HUES64 (cell line): ENCODE measurements at regions not wholly inside any gene's neighbourhood (a gene's known extent, or its start where the extent isn't known, plus 50 kb on each side); places are given as distances from the start of the nearest gene placed in this dataset.

ENCODE experiments used
- H3K27ac ChIP-seq: 2 replicates; pipeline ENCODE4 v1.7.0; 2013; ENCODE audit warnings: low read depth, low read length, inconsistent platforms
- H3K27me3 ChIP-seq: 2 replicates; pipeline ENCODE4 v1.6.1; 2013; ENCODE audit warnings: mild to moderate bottlenecking, low read length; ENCODE audit not compliant: insufficient read depth
- H3K36me3 ChIP-seq: 2 replicates; pipeline ENCODE4 v1.6.1; 2013; ENCODE audit warnings: mild to moderate bottlenecking, low read length; ENCODE audit not compliant: insufficient read depth
- H3K4me1 ChIP-seq: 2 replicates; pipeline ENCODE4 v1.6.1; 2013; ENCODE audit warnings: mild to moderate bottlenecking, low read length, moderate library complexity; ENCODE audit not compliant: insufficient read depth
- H3K4me3 ChIP-seq: 2 replicates; pipeline ENCODE4 v1.5.1; 2013; ENCODE audit warnings: mild to moderate bottlenecking, low read length, moderate library complexity
- H3K9ac ChIP-seq: 2 replicates; pipeline ENCODE4 v1.6.1; 2013; ENCODE audit warnings: mild to moderate bottlenecking, low read depth, low read length
- H3K9me3 ChIP-seq: 2 replicates; pipeline ENCODE4 v1.6.1; 2013; ENCODE audit warnings: low read depth, low read length; ENCODE audit not compliant: insufficient read depth
- WGBS: fragments of 150-250, 120-280 bp; methylation state at CpG from one replicate; pipeline ENCODE4 v1.1.7; 2013; ENCODE audit warnings: missing lambda C conversion rate; 5-methylcytosine and 5-hydroxymethylcytosine counted together

- no peaks in the 10 kb centered on the region for H3K27me3 ChIP-seq
- no peaks in the 10 kb centered on the region for H3K9me3 ChIP-seq
- no peaks in the 10 kb centered on the region for H3K4me1 ChIP-seq
- H3K9ac ChIP-seq: no peak overlapping the region
- H3K27ac ChIP-seq: no peak overlapping the region
- H3K4me3 ChIP-seq: no peak overlapping the region
- H3K36me3 ChIP-seq: no peaks in the 10 kb centered on the region
- WGBS: 93% methylated on average over 27 of the region's 27 CpGs
These were observed 949.7 kb upstream of the SLITRK1 start for GRCh38 chr13:84831666-84832657.

DNA sequence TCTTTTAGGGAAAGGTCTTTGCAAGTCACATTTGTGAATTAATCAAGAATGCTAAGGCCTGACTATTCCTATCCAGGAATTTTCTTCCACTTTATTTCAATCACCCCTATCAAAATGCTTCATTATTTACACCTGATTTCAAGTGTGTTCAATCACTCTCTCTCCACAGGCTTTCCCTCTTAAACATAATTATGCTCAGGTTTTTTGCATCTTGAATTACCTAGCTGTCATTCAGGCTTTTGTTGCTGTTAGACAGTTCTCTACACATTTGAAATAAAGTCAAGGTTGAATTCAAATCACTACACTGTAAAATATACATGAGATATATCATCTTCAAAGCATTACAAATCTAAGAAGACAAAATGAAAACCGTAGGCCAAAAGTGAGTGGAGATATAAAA, 941.3 kb upstream of the SLITRK1 start:
- no peaks in the 10 kb centered on the region for H3K36me3 ChIP-seq
- no peaks in the 10 kb centered on the region for H3K27me3 ChIP-seq
- no peak overlapping the region for H3K27ac ChIP-seq
- no peak overlapping the region for H3K4me3 ChIP-seq
- H3K4me1 ChIP-seq: no peaks in the 10 kb centered on the region
- H3K9me3 ChIP-seq: no peaks in the 10 kb centered on the region
- no peak overlapping the region for H3K9ac ChIP-seq
- no CpG with 5 or more reads among the region's 1 CpG for WGBS

DNA sequence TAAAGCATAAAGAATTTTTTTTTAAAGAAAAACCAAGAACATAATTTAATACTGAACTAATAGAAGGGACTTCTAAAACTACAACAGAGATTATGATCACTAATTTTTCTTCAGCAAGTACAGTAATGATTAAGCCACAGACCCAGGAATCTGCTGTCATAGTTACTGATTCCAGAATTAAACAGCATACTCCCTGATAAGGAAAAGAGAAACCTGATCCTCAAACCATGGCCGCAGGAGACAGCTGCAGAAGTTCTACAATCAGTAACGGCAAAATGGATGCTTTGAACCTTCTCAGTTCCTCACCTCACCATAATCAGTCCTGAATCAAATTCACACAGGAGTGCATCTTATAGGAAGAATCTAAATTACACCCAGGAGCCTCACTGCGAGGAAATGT, 939.0 kb upstream of the SLITRK1 start:
- H3K4me3 ChIP-seq: no peak overlapping the region
- WGBS: 95% methylated on average over 3 of the region's 3 CpGs

GRCh38 chr13:84816567-84817105, 934.4 kb upstream of the SLITRK1 start:
- Histone ChIP-seq H3K27ac (no peak overlapping the region), H3K36me3 (no peaks in the 10 kb centered on the region), H3K4me3 (no peak overlapping the region), H3K9me3 (no peaks in the 10 kb centered on the region), H3K27me3 (no peaks in the 10 kb centered on the region), H3K4me1 (no peaks in the 10 kb centered on the region; the same call in 1 of the 2 replicates), H3K9ac (no peak overlapping the region)
- WGBS: 73% methylated on average over 1 of the region's 4 CpGs

More for the DNA sequence above, 939.0 kb upstream of the SLITRK1 start:
- Histone ChIP-seq H3K36me3 (no peaks in the 10 kb centered on the region), H3K9ac (no peak overlapping the region), H3K27ac (no peak overlapping the region), H3K27me3 (no peaks in the 10 kb centered on the region), H3K4me1 (no peaks in the 10 kb centered on the region; the same call in 1 of the 2 replicates), H3K9me3 (no peaks in the 10 kb centered on the region)

DNA sequence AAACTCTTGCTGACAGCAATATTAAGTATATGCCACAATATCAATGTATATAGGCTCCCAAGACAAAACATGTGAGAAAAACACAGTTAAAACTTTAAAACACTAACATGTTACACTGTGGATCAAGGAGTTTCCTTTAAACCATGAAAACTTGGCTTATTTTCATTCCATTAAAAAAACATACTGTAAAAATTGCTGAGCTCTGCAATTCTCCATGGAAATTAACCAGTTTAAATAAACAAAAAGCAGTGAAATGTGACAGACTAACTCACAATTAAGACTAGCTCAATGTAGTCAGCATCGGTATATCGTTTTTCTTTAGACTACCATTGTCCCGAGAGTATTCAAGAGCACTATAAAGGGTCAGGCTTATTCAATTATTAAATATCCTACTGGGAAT, 930.5 kb upstream of the SLITRK1 start:
- Histone ChIP-seq H3K27me3 (no peaks in the 10 kb centered on the region), H3K36me3 (no peaks in the 10 kb centered on the region), H3K4me3 (no peak overlapping the region), H3K27ac (no peak overlapping the region), H3K4me1 (peaks cover 6% of the 10 kb centered on the region), H3K9ac (no peak overlapping the region), H3K9me3 (no peaks in the 10 kb centered on the region)
- WGBS: 96% methylated on average over 3 of the region's 3 CpGs

DNA sequence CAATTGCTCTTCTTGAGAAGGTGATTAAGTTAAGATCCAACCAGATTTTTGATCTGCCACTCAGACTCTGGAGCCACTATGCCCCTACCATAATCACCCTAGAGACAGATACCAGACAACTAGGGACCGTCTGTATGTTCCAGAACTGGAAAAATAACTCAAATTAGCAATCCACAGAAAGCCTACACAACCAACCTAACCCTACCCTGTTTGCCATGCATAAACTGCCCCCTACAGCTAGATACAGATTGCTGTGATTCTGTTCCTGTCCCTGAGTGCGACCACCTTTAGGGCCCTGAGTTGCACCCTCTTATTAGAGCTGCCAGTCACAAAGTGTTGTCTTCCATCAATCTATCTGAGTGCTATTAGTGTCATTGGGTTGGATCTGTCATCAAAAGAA, 929.8 kb upstream of the SLITRK1 start:
- Histone ChIP-seq H3K4me3 (no peak overlapping the region), H3K4me1 (peaks cover 6% of the 10 kb centered on the region), H3K27me3 (no peaks in the 10 kb centered on the region), H3K9ac (no peak overlapping the region), H3K27ac (no peak overlapping the region), H3K9me3 (no peaks in the 10 kb centered on the region), H3K36me3 (no peaks in the 10 kb centered on the region)
- 96% methylated on average over 2 of the region's 2 CpGs for WGBS

DNA sequence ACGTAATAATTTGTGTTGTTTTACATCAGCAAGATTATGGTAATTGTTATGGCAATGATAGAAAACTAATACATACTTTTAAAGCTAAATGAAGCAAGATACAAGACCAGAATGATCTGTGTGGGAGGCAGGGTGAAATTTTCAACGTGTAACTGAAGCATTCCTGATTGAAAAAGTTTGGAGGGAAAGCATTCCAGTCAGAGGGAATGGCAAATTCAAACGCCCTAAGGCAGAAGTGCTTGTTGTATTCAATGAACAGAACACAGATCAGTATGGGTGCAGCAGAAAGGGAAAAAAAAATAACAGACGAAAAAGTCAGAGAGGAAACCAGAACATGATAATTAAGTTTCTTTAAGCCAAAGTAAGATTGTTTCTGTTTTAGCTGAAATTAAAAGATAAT, 928.5 kb upstream of the SLITRK1 start:
- WGBS: 47% methylated on average over 3 of the region's 4 CpGs
- H3K9me3 ChIP-seq: no peaks in the 10 kb centered on the region
- H3K9ac ChIP-seq: no peak overlapping the region
- H3K27ac ChIP-seq: no peak overlapping the region
- no peak overlapping the region for H3K4me3 ChIP-seq
- H3K36me3 ChIP-seq: no peaks in the 10 kb centered on the region
- H3K27me3 ChIP-seq: no peaks in the 10 kb centered on the region
- peaks cover 6% of the 10 kb centered on the region; the same call in 1 of the 2 replicates for H3K4me1 ChIP-seq

DNA sequence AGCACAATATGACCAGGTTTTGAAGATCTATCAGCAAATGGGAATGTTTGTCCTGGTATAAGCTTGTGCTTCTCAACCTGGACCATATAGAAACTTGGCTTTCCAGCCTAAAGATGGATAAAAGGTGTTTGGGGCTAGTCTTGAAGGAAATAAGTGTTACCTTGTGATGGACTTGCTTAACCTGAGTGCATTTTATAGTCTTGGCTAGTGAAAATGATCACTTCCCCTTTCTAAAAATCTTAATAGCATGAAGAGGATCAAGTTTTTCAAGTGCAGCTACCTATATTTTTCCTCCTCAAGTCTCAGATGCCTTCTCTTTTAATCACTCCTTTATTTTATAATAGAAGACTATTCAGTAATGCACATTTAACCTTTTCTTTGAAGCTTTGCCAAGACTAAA, 919.8 kb upstream of the SLITRK1 start:
- Histone ChIP-seq H3K4me1 (peaks cover 8% of the 10 kb centered on the region; the same call in 1 of the 2 replicates), H3K9ac (no peak overlapping the region), H3K36me3 (no peaks in the 10 kb centered on the region), H3K4me3 (no peak overlapping the region), H3K27me3 (no peaks in the 10 kb centered on the region), H3K9me3 (no peaks in the 10 kb centered on the region), H3K27ac (no peak overlapping the region)

DNA sequence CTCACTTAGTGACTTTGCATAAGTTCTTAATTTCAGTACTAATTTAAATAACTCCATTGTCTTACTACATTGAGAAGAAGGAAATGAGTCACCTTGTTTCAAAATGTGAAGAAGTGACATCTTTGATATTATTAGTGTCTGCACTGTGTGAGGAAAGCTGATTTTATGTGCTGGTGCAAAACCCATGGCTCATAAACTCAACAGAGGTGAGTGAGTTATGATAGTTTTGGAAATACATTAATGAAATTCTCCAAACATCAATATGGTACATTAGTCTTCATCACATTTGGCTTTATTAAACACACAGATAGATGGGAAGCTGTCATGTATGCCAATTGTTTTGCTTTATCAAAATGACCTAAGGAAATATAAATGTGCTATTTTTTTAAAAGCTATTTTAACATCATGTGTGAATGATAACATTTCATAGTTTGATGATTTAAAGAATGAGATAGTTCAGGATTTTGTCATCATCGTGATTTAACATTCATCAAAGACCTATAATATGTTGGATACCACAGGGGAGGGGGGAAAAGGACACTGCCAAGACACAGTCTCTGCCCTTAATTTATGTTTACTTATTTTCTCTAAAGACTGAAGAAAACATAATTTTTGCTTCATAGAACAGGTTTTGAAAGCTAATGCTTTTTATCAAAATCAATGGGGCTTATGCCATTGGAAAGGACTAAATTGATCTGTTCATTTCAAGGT, 902.3 kb upstream of the SLITRK1 start:
- Histone ChIP-seq H3K27ac (no peak overlapping the region), H3K4me1 (0 out of 2 replicates have a peak, but pooled peaks cover 3% of the 10 kb centered on the region), H3K36me3 (no peaks in the 10 kb centered on the region), H3K27me3 (no peaks in the 10 kb centered on the region), H3K9me3 (no peaks in the 10 kb centered on the region), H3K4me3 (no peak overlapping the region), H3K9ac (no peak overlapping the region)
- no CpG with 5 or more reads among the region's 1 CpG for WGBS

GRCh38 chr13:84777316-84777715, 895.0 kb upstream of the SLITRK1 start:
- H3K27ac ChIP-seq: no peak overlapping the region
- 68% methylated on average over 4 of the region's 4 CpGs for WGBS
- H3K4me3 ChIP-seq: no peak overlapping the region
- no peaks in the 10 kb centered on the region for H3K9me3 ChIP-seq
- no peaks in the 10 kb centered on the region for H3K36me3 ChIP-seq
- no peaks in the 10 kb centered on the region for H3K27me3 ChIP-seq
- no peak overlapping the region for H3K9ac ChIP-seq
- no peaks in the 10 kb centered on the region for H3K4me1 ChIP-seq

- H3K27me3 ChIP-seq: no peaks in the 10 kb centered on the region
- no peak overlapping the region for H3K27ac ChIP-seq
- H3K36me3 ChIP-seq: no peaks in the 10 kb centered on the region
- H3K9ac ChIP-seq: no peak overlapping the region
- 99% methylated on average over 2 of the region's 2 CpGs for WGBS
- H3K9me3 ChIP-seq: no peaks in the 10 kb centered on the region
- H3K4me1 ChIP-seq: no peaks in the 10 kb centered on the region
- H3K4me3 ChIP-seq: no peak overlapping the region
These were observed 894.3 kb upstream of the SLITRK1 start for GRCh38 chr13:84776593-84776992.
